Sigmoid colon (tissue), 6 donors: ENCODE measurements at regions not wholly inside any gene's neighbourhood (a gene's known extent, or its start where the extent isn't known, plus 50 kb on each side); places are given as distances from the start of the nearest gene placed in this dataset.

ENCODE experiments used
- DNase-seq: peaks from one replicate; pipeline ENCODE4 v3.0.0-alpha.2; 2019
- H3K27ac ChIP-seq, 4 donors: fragments of 200-600 bp; sonication (generic); one replicate each; pipeline ENCODE4 v1.5.1; 2016 to 2019; ENCODE audit warnings: mild to moderate bottlenecking in 1 of 4
- H3K27me3 ChIP-seq, 3 donors: fragments of 200-600 bp; sonication (generic); one replicate each; pipeline ENCODE4 v1.5.1; 2019; ENCODE audit warnings: mild to moderate bottlenecking in 1 of 3
- H3K36me3 ChIP-seq, 4 donors: fragments of 200-600 bp; sonication (generic); one replicate each; pipeline ENCODE4 v1.5.1; 2016 to 2019
- H3K4me1 ChIP-seq, 4 donors: fragments of 200-600 bp; sonication (generic); one replicate each; pipeline ENCODE4 v1.5.1; 2017 to 2019
- H3K4me3 ChIP-seq, 4 donors: fragments of 200-600 bp; sonication (generic); one replicate each; pipeline ENCODE4 v1.5.1; 2017 to 2019; ENCODE audit warnings: mild to moderate bottlenecking in 2 of 4, moderate library complexity in 1 of 4
- H3K9me3 ChIP-seq, 4 donors: fragments of 200-600 bp in 3 of 4; sonication (generic) in 3 of 4; one replicate each; pipeline versions ENCODE4 v1.5.1 to v1.6.1; 2013 to 2019
- CTCF ChIP-seq, 4 experiments: fragments of 450-650 bp in 3 of 4; fragments of 200-600 bp in 1 of 4; IDR thresholded peaks; one replicate each; pipeline ENCODE4 v1.5.1; 2016 to 2019; ENCODE audit warnings: antibody characterized with exemption in 4 of 4, mild to moderate bottlenecking in 3 of 4, moderate library complexity in 2 of 4
- EP300 ChIP-seq, 4 donors: sonication (generic); formaldehyde crosslinking; IDR thresholded peaks; one replicate each; pipeline ENCODE4 v1.6.1; 2017; ENCODE audit warnings: antibody characterized with exemption in 4 of 4
- POLR2A ChIP-seq, 2 donors: fragments of 450-650 bp; IDR thresholded peaks; one replicate each; pipeline ENCODE4 v1.6.1; 2016; ENCODE audit warnings: antibody characterized with exemption in 2 of 2, mild to moderate bottlenecking in 2 of 2, moderate library complexity in 2 of 2
- POLR2AphosphoS5 ChIP-seq, 4 donors: sonication (generic); formaldehyde crosslinking; IDR thresholded peaks; one replicate each; pipeline ENCODE4 v1.6.1; 2017; ENCODE audit warnings: antibody characterized with exemption in 4 of 4
- WGBS, 2 donors: extraction: QIAGEN DNeasy Blood & Tissue Kit; methylation state at CpG; one replicate each; pipeline ENCODE4 v1.1.7; 2013; 5-methylcytosine and 5-hydroxymethylcytosine counted together
- intact Hi-C: fragments of 100-400 bp; cut with DNase I; formaldehyde crosslinking; loops from one replicate; pipeline ENCODE4 v1.15.1; 2023
- donor health status: healthy with polysubstance abuse.
- donor health status: healthy.

GRCh38 chr7:118713039-118713438 lies 488.5 kb downstream of the ANKRD7 start:
- H3K4me3 ChIP-seq: no peak overlapping the region
- no peaks in the 10 kb centered on the region for H3K4me1 ChIP-seq
- no peak for DNase-seq
- TF ChIP-seq CTCF (IDR thresholded peaks at IDR 0.05): no peak
- no peak for TF ChIP-seq POLR2AphosphoS5 (IDR thresholded peaks at IDR 0.05)
- TF ChIP-seq EP300 (IDR thresholded peaks at IDR 0.05): no peak
- TF ChIP-seq POLR2A (IDR thresholded peaks at IDR 0.05): no peak
- no peak overlapping the region for H3K27ac ChIP-seq
- no peaks in the 10 kb centered on the region for H3K9me3 ChIP-seq
- H3K27me3 ChIP-seq: no peaks in the 10 kb centered on the region
- intact Hi-C loops: no loop called here
- no peaks in the 10 kb centered on the region for H3K36me3 ChIP-seq
- WGBS, 2 donors: 42 to 68% methylated on average over 4 of the region's 4 CpGs

- Histone ChIP-seq H3K9me3 (no peaks in the 10 kb centered on the region), H3K27me3 (no peaks in the 10 kb centered on the region), H3K4me3 (no peak overlapping the region), H3K27ac (no peak overlapping the region), H3K36me3 (no peaks in the 10 kb centered on the region), H3K4me1 (no peaks in the 10 kb centered on the region)
- intact Hi-C loops: no loop called here
- DNase-seq: no peak
- no peak for TF ChIP-seq EP300 (IDR thresholded peaks at IDR 0.05)
- 52 to 58% methylated on average over 4 of the region's 4 CpGs for WGBS, 2 donors
Observed at GRCh38 chr7:118720632-118721031, 496.1 kb downstream of the ANKRD7 start.

GRCh38 chr7:118731854-118732253 lies 507.4 kb downstream of the ANKRD7 start:
- Histone ChIP-seq H3K27me3 (no peaks in the 10 kb centered on the region), H3K4me1 (no peaks in the 10 kb centered on the region), H3K9me3 (no peaks in the 10 kb centered on the region), H3K27ac (no peak overlapping the region), H3K4me3 (no peak overlapping the region), H3K36me3 (no peaks in the 10 kb centered on the region)
- intact Hi-C loops: no loop called here
- no peak for TF ChIP-seq POLR2A (IDR thresholded peaks at IDR 0.05)
- DNase-seq: no peak
- WGBS, 2 donors: 11 to 21% methylated on average over 2 of the region's 2 CpGs

GRCh38 chr7:118734541-118734940 lies 510.0 kb downstream of the ANKRD7 start:
- intact Hi-C loops: no loop called here

GRCh38 chr7:118735441-118735840 lies 510.9 kb downstream of the ANKRD7 start:
- Histone ChIP-seq H3K36me3 (no peaks in the 10 kb centered on the region), H3K27me3 (no peaks in the 10 kb centered on the region), H3K27ac (no peak overlapping the region), H3K4me1 (no peaks in the 10 kb centered on the region), H3K4me3 (no peak overlapping the region), H3K9me3 (no peaks in the 10 kb centered on the region)
- TF ChIP-seq POLR2A (IDR thresholded peaks at IDR 0.05): no peak
- TF ChIP-seq EP300 (IDR thresholded peaks at IDR 0.05): no peak
- TF ChIP-seq CTCF (IDR thresholded peaks at IDR 0.05): no peak
- no peak for TF ChIP-seq POLR2AphosphoS5 (IDR thresholded peaks at IDR 0.05)
- no peak for DNase-seq
- intact Hi-C loops: no loop called here

More at GRCh38 chr7:118734541-118734940, 510.0 kb downstream of the ANKRD7 start:
- no peak overlapping the region for H3K27ac ChIP-seq
- no peaks in the 10 kb centered on the region for H3K9me3 ChIP-seq
- TF ChIP-seq POLR2A (IDR thresholded peaks at IDR 0.05) (no peak), POLR2AphosphoS5 (IDR thresholded peaks at IDR 0.05) (no peak), CTCF (IDR thresholded peaks at IDR 0.05) (no peak), EP300 (IDR thresholded peaks at IDR 0.05) (no peak)
- 72% methylated on average over 2 of the region's 2 CpGs for WGBS, 2 donors
- H3K4me3 ChIP-seq: no peak overlapping the region
- H3K4me1 ChIP-seq: no peaks in the 10 kb centered on the region
- DNase-seq: no peak
- no peaks in the 10 kb centered on the region for H3K27me3 ChIP-seq
- no peaks in the 10 kb centered on the region for H3K36me3 ChIP-seq

- WGBS, 2 donors: 89% methylated on average over 4 of the region's 4 CpGs
Observed at GRCh38 chr7:118737935-118738334, 513.4 kb downstream of the ANKRD7 start.

More at GRCh38 chr7:118737935-118738334, 513.4 kb downstream of the ANKRD7 start:
- H3K9me3 ChIP-seq: no peaks in the 10 kb centered on the region
- H3K4me1 ChIP-seq: no peaks in the 10 kb centered on the region
- DNase-seq: no peak
- intact Hi-C loops: no loop called here
- H3K27me3 ChIP-seq: no peaks in the 10 kb centered on the region
- TF ChIP-seq POLR2AphosphoS5 (IDR thresholded peaks at IDR 0.05): no peak
- TF ChIP-seq EP300 (IDR thresholded peaks at IDR 0.05): no peak
- no peak for TF ChIP-seq POLR2A (IDR thresholded peaks at IDR 0.05)
- TF ChIP-seq CTCF (IDR thresholded peaks at IDR 0.05): no peak
- H3K4me3 ChIP-seq: no peak overlapping the region
- H3K36me3 ChIP-seq: no peaks in the 10 kb centered on the region
- no peak overlapping the region for H3K27ac ChIP-seq
